Islet precursor cell (in vitro differentiated cells): ENCODE measurements at regions not wholly inside any gene's neighbourhood (a gene's known extent, or its start where the extent isn't known, plus 50 kb on each side); places are given as distances from the start of the nearest gene placed in this dataset.
"Not testable (repeated sequence)": the region's sequence is repeated elsewhere in the genome, so short reads cannot be mapped to it uniquely, and the experiment has no call there.

Source experiments
- DNase-seq: peaks from one replicate; pipeline ENCODE4 v3.0.0-alpha.2; 2018

GRCh38 chr12:27861428-27862167 lies 81.6 kb upstream of the MANSC4 start:
- DNase-seq: no peak

- DNase-seq: no peak
Observed at GRCh38 chr12:27859648-27860047, 79.6 kb upstream of the MANSC4 start.

GRCh38 chr12:27857006-27857405 lies 77.0 kb upstream of the MANSC4 start:
- not testable (repeated sequence) for DNase-seq

- DNase-seq: no peak
Observed at GRCh38 chr12:27852742-27853141, 72.7 kb upstream of the MANSC4 start.
